ENCODE measurements at regions not wholly inside any gene's neighbourhood (a gene's known extent, or its start where the extent isn't known, plus 50 kb on each side); places are given as distances from the start of the nearest gene placed in this dataset.
"Not testable (repeated sequence)": the region's sequence is repeated elsewhere in the genome, so short reads cannot be mapped to it uniquely, and the experiment has no call there.

DNA sequence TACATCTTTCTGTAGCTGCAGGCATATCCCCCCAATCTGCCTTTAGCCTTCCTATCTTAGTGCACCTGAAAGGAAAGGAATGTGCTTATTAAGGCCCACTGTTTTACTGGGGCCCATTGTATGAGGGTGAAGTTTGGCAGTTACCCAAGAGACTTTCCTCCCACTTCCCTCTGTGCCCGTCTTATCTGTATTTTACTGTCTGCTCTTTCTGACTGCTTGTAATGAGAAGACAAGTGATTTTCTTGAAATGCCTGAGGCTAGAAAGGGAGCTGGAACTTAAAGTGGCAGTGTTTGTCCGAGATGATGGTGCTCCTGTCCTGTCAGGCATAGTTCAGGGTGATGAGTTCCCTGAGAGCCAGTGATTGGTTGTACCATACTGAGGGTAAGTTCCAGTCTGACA lies 114.7 kb downstream of the QRSL1 start:
- DNase-seq, result not testable (repeated sequence)

DNA sequence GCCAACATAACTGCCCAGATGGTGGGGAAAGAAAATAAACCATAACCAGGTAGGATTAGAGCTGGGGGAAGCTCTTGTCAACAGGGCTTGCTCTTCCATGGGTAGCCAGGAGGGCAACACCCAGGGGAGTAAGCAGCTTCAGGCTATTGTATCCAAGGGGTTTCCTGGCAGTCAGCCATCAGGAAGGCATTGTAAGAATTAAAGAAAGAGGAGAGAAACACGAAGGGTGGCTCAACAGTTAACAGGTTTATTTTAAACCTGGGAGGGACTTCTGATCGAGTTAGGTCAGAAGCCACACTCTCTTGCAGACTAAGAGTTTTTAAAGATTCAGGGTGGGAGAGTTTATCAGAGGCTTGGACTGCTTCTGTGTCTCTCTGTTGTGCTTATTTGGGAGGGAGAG lies 114.2 kb downstream of the QRSL1 start:
- no peak for DNase-seq

DNA sequence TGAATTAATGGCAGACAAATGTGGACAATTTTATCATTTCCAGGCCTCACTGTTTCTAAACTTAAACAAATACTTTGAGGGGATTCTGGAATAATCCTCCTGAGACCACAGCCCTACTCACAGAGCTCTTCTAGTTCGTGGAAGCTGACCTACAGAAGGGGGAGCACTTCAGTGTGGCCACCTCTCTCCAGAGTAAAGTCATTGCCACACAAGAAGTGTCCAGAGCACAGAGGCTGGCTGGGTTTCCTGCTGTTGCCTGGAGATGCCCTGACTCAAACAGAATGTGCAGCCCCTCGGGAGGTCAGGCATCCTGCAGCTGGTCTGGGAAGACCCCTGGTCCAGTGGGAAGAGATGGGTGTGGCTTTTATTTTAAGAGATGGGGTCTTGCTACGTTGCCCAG lies 110.9 kb downstream of the QRSL1 start:
- no peak for DNase-seq

DNA sequence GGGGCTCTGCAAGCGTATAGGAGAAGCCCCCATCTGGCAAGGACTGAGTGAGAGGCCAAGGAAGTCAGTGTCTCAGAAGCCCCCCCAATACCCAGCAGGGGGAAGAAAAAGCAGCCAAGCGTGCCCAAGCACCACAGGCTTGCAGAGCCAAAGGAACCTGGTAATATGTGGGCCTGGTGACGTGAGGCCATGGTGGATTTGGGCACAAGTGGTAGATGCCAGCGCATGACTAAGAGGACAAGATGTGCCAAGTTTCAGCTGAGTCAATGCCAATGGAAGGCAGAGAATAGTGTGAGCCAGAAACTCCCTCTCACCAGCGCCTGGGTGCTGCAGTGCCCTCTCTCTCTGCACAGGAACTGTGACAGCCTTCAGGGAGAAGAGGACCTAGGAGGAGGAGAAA lies 110.0 kb downstream of the QRSL1 start:
- DNase-seq, result no peak

DNA sequence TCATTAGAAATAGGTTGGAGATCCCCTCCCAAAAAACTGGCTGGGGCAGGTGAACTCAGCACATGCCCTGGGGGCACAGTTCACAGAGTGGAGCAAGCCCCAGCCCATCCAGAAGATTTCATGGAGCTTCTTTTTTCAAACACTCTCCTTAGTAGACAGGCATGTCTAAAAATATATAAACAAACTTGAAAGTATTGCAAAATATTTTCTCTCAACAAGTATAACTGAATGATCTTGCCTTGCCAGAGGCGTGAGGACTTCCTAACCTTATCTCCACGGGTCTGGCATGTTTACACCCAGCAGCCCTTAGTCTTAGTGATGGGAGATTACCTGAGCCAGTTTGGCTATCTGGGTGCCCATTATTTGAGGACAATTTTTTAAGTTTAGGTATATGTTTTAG lies 107.1 kb downstream of the QRSL1 start:
- no peak for DNase-seq

DNA sequence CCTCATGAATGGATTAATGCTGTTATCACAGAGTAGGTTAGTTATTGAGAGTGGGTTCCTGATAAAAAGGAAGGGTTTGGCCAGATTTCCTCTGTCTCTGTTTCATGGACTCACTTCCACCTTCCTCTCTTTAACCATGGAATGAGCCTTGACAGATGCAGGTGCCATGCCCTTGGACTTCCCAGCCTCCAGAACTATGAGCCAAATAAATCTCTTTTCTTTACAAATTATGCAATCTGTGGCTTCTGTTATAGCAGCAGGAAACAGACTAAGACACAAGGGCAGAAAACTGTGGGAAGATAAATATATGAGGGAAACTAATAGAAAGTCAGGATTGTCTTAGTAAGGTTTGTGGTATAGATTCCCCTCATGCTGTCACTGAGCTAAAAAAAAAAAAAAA lies 106.5 kb downstream of the QRSL1 start:
- DNase-seq, result no peak

DNA sequence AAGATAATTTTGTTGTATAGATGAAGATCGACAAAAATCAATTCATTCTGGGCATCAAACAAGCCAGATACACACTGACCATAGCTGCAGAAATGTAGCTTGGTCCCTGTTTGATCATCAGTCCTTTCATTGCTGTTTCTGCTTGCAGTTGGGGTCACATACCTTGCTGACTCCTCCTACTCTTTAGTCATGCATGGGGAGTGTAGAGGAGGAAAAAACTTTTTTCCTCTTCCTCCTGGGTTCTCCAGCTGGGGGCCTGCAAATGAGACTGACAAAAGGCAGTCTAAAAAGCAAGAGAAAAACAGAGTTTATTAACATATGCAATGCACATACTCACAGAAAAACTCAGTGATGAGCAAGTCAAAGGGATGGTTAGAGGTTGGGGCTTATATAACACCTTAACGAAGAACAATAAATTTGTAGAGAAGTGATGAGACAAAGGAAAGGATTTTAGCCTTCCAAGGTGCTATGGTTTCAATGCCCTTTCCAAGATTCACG lies 105.8 kb downstream of the QRSL1 start:
- no peak for DNase-seq

DNA sequence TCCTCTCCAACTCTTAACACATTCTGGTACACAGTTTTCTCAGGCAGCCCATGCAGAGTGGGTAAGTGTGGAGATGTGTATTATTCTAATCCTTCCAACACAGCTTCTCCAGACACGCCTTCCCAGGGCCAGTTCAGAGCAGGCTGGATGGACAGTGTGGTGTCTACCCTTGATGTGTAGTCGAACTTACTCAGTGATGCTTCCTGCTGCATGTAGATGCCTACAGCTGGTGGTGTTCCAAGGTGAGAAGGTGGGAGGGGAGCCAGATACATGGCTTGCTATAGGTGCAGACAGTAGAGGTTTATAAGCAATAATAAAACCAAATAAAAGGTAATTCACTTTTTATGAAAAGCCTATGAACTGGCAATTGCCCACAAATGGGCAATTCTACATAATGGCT lies 104.0 kb downstream of the QRSL1 start:
- no peak for DNase-seq

DNA sequence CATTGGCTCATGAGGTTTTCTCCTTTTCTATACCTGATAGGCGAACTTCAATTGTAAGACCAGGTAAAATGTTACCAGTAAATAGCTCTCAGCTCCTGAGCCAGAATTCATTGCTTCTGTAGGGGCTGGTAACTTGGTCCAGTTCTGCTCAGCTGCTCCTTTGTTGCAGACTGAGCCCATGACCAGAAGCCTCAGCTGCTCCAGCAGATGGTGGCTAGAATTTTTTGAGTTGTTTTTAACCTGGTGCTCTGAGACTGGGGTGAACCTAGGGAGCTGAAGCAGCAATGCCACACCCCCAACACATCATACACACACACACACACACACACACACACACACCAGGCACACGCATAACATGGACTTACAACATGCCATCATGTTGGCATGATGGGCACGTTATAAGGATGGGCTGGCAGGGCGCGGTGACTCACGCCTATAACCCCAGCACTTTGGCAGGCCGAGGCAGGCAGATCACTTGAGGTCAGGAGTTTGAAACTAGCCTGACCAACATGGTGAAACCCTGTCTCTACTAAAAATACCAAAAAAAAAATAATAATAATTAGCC lies 103.1 kb downstream of the QRSL1 start:
- no peak for DNase-seq

DNA sequence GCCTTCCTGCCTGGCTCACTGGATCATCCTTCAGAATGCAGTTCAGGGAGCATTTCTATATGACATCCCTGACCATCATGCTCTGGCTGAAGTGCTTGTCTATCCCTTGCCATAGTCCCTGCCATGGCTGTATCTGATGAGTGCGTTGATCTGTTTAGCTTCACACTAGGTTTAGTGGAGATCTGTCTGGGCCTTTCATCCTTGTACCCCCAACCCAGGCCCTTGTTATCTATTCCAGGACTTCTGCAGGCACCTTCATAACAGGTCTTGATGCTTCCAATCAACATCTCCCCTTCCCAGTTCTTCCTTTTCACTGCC lies 102.4 kb downstream of the QRSL1 start:
- no peak for DNase-seq

DNA sequence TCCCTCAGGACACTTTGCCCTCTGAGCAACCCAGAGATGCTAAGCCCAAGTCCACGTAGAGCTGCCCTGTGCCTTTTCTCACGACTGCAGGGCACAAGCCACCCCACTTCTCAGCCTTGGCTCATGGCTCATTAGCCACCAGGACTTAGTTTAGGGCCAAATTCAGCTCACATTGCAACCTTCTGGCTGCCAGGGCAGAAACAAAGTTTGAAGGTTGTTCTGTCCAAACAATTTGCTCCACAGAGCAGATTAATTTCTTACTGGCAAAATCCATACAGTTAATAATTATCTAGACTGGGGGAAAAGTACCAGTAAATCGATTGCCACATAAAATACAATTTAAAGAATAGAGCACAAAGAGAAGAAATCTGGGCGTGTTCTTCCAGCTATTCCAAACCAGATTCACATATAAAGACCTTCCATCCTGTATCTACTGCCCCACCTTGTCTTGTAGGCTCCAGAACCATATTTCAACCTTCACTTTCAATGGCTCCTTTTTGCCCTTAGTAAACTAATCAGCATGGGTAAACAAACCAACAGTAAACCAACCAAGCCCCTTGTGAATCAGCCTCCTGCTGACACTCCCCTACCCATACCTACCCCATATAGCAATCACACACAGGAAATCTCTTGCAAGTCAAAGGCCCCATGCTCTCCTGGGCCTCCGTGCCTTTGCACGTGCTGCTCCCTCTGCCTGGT lies 101.9 kb downstream of the QRSL1 start:
- no peak for DNase-seq

DNA sequence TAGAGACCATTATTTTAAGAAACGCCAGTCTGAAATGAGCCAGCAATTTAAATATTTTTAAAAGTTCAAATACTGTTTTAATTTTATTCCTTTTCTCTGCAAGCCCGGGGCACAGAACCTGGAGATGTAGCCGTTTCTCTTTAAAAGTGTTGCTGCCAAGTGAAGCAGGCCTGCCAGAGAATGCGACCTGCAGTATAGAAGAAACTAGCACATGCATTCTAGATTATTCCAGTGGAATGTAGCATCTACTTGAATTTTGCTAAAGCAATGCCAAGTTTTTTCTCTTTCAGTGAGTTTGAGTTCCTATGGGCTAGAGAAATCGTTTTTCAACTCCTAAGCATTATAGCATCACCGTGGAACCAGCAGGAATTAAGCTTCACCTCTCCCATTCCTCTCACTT lies 101.3 kb downstream of the QRSL1 start:
- no peak for DNase-seq

DNA sequence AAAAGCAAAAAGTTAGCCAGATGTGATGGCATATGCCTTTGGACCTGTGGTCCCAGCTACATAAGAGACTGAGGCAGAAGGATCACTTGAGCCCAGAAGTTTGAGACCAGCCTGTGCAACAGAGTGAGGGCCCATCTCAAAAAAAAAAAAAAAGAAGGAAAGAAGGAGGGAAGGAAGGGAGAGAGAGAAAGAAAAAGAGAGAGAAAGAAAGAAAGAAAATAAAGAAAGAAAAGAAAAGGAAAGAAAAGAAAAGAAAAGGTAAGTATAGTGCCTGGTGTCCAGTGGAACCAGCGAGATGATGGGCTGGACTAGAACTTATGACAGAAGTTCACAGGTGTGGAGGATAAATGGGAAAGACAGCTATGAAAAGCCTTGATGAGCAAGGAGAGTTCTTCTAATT lies 100.9 kb downstream of the QRSL1 start:
- DNase-seq, result no peak

DNA sequence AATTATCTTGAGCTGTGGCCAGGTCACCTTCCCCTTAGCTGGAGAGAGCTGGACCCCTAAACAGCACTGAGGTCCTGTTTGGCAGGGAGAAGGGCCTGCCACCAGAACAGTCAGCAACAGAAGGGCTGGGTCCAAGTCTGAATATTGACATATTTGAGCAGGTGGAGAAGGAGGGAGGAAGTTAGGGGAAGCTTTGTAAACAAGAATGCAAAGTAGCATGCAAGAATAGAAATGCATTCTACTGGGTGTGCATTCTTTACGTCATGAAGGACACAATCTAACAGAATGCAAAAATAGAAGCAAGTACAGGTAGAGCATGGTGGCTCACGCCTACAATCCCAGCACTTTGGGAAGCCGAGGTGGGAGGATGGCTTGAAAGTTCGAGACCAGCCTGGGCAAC lies 100.5 kb downstream of the QRSL1 start:
- no peak for DNase-seq

DNA sequence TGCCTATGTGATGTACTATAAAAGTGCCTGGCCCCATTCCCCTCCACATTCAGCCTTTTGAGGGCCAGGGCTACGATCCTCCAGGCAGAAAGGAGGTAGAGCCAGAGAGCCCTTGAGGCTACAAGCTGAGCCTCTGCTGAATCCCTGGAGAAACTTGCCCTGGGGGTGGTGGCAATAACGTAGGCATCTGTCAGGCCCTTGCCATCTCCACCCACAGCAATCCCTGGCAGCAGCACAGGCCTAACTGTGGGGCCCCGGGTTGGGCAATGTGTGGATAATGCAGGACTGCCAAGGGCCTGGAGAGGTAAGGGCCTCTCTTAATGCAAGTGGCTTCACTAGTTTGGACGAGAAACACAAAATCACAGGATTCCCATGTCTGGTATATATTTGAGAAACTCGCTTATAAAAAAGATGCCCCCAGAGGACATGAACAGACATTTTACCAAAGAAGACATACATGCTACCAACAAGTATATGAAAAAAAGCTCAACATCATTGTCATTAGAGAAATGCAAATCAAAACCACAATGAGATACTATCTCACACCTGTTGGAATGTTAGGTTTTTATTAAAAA lies 99.0 kb downstream of the QRSL1 start:
- DNase-seq, result no peak

DNA sequence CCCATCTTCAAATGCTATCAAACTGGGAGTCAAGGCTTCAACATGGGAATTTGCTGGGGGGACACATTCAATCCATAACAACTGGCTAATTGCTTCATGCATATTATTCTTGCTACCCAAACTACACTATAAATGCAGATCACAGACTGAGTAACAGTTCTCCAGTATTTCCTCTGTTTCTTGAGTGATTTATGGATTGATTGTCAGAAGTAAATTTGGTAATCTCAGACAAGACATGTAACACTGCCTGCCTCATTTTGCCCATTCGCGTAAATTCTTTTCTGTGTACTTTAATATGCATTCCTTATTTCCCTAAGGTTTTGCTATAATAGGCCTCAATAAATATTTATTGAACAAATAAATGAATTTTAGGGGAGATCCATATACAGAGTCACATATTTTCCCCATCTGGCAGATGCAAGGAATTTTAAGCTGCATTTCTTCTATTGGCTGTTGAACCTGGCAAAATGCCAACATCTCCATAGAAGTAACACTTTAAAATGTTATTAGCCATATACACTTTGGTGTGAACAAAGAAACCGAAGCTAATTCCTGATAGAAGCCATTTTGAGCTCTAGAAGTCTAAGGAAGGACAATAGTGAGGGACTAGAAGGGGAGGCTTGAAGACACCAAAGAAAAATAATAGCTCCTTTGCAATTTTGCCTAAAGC lies 98.2 kb downstream of the QRSL1 start:
- no peak for DNase-seq

DNA sequence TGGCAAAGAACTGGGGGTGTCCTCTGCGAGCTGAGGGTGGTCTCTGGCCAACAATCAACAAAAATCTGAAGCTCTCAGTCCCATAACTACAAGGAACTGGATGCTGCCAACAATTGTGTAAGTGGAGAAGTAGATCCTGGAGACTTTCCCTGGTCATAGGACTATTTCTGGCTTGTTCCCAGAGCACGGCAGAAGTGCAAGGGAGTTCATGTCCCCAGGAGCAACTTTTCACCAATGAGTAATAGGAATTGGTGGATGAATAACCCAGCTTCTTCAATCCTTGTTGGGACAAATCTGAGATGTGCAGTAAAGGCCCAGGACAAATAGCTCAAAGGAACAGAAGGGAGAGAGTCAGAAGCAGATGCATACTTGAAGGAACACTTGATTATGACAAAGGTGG lies 95.5 kb downstream of the QRSL1 start:
- no peak for DNase-seq

DNA sequence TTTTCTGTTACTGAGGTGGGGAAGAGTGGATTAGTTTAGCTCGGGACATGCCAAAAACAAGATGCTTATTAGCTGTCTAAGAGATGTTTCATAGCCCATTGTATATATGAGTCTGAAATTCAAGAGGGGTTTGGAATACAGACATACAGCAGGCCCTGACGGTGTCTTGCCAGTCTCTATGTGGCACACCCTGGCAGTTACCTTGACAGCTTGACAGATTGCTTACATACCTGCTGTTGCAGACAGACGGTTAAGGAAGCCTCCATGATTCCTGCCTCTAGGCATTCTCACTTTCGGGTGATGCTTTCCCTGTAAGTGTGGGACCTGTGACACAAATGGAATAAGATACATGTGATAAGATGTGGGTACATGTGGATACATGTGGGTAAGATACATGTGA lies 95.0 kb downstream of the QRSL1 start:
- DNase-seq, result no peak

DNA sequence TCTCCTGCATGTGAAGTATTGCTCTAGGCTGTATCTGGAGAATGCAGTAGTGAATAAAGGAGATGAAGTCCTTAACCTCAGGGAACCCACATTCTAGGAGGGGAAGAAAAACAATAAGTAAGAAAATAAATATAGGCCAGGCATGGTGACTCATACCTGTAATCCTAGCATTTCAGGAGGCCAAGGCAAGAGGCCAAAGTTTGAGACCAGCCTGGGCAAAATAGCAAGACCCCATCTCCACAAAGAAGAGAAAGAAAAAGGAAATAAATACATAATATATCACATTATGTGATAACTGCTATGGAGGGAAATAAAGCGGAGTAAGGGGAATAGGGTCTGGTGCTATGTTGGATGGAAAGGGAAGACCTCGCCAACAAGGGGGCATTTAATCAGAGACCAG lies 94.0 kb downstream of the QRSL1 start:
- DNase-seq, result not testable (repeated sequence)

DNA sequence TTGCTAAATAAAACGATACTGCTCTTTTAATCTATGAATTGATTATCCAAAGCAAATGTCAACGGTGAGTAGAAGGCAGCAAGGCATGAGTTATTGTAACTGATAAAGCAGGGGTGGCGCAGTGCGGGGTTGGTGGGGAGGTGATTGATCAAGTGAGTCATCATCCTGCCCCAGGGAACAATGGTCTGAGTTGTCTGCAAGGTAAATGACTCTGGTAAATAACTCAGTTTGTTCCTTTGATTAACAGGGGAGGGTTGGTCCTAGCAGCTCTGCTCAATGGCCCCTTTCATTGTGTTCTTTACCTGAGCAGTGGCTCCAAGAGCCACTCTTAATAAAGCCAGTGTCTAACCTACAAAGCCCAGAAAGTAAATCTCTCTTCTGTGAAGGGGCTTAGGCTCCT lies 91.8 kb downstream of the QRSL1 start:
- DNase-seq, result not testable (repeated sequence)

All from activated CD4-positive, alpha-beta T cell treated with anti-CD3 and anti-CD28 coated beads, Interleukin-2, amount 50 U/mL, for 16 hours (primary cell).